ENCODE measurements at regions not wholly inside any gene's neighbourhood (a gene's known extent, or its start where the extent isn't known, plus 50 kb on each side); places are given as distances from the start of the nearest gene placed in this dataset.

GRCh38 chr10:129275886-129276285 lies 191.2 kb upstream of the MGMT start:
- Histone ChIP-seq H3K36me3 (ENCODE audit: control insufficient read depth, insufficient read depth, low read length) (no peaks in the 10 kb centered on the region), H2AFZ (no peak overlapping the region), H3K4me2 (ENCODE audit: low read length) (no peak overlapping the region), H3K4me1 (no peaks in the 10 kb centered on the region), H3K4me3 (ENCODE audit: low read depth, low read length) (no peak overlapping the region), H3K27ac (no peak overlapping the region), H3K9ac (no peak overlapping the region), H3K79me2 (no peaks in the 10 kb centered on the region), H3K27me3 (ENCODE audit: control insufficient read depth, insufficient read depth, low read length) (no peaks in the 10 kb centered on the region), H3K9me3 (ENCODE audit: control insufficient read depth, low read length) (no peaks in the 10 kb centered on the region)
- TF ChIP-seq, protein P1, sequence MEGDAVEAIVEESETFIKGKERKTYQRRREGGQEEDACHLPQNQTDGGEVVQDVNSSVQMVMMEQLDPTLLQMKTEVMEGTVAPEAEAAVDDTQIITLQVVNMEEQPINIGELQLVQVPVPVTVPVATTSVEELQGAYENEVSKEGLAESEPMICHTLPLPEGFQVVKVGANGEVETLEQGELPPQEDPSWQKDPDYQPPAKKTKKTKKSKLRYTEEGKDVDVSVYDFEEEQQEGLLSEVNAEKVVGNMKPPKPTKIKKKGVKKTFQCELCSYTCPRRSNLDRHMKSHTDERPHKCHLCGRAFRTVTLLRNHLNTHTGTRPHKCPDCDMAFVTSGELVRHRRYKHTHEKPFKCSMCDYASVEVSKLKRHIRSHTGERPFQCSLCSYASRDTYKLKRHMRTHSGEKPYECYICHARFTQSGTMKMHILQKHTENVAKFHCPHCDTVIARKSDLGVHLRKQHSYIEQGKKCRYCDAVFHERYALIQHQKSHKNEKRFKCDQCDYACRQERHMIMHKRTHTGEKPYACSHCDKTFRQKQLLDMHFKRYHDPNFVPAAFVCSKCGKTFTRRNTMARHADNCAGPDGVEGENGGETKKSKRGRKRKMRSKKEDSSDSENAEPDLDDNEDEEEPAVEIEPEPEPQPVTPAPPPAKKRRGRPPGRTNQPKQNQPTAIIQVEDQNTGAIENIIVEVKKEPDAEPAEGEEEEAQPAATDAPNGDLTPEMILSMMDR (IDR thresholded peaks at IDR 0.05): no peak

GRCh38 chr10:129277084-129277483 lies 190.0 kb upstream of the MGMT start:
- H3K9ac ChIP-seq: no peak overlapping the region
- H2AFZ ChIP-seq: no peak overlapping the region
- H3K4me3 ChIP-seq (ENCODE audit: low read depth, low read length): no peak overlapping the region
- H3K79me2 ChIP-seq: no peaks in the 10 kb centered on the region
- no peak overlapping the region for H3K27ac ChIP-seq
- H3K27me3 ChIP-seq (ENCODE audit: control insufficient read depth, insufficient read depth, low read length): no peaks in the 10 kb centered on the region
- no peaks in the 10 kb centered on the region for H3K9me3 ChIP-seq (ENCODE audit: control insufficient read depth, low read length)
- TF ChIP-seq, protein P1 (IDR thresholded peaks at IDR 0.05): no peak
- no peaks in the 10 kb centered on the region for H3K36me3 ChIP-seq (ENCODE audit: control insufficient read depth, insufficient read depth, low read length)
- no peak overlapping the region for H3K4me2 ChIP-seq (ENCODE audit: low read length)
- no peaks in the 10 kb centered on the region for H3K4me1 ChIP-seq

- Histone ChIP-seq H3K9me3 (ENCODE audit: control insufficient read depth, low read length) (no peaks in the 10 kb centered on the region), H3K4me1 (no peaks in the 10 kb centered on the region), H3K9ac (no peak overlapping the region), H3K36me3 (ENCODE audit: control insufficient read depth, insufficient read depth, low read length) (no peaks in the 10 kb centered on the region), H3K4me2 (ENCODE audit: low read length) (no peak overlapping the region), H3K27ac (no peak overlapping the region), H3K27me3 (ENCODE audit: control insufficient read depth, insufficient read depth, low read length) (no peaks in the 10 kb centered on the region), H2AFZ (no peak overlapping the region), H3K79me2 (no peaks in the 10 kb centered on the region), H3K4me3 (ENCODE audit: low read depth, low read length) (no peak overlapping the region)
- TF ChIP-seq, protein P1 (IDR thresholded peaks at IDR 0.05): no peak
Observed at GRCh38 chr10:129277841-129278240, 189.2 kb upstream of the MGMT start.

GRCh38 chr10:129278686-129279085 lies 188.4 kb upstream of the MGMT start:
- TF ChIP-seq, protein P1 (IDR thresholded peaks at IDR 0.05): no peak
- no peaks in the 10 kb centered on the region for H3K4me1 ChIP-seq
- H3K9ac ChIP-seq: no peak overlapping the region

DNA sequence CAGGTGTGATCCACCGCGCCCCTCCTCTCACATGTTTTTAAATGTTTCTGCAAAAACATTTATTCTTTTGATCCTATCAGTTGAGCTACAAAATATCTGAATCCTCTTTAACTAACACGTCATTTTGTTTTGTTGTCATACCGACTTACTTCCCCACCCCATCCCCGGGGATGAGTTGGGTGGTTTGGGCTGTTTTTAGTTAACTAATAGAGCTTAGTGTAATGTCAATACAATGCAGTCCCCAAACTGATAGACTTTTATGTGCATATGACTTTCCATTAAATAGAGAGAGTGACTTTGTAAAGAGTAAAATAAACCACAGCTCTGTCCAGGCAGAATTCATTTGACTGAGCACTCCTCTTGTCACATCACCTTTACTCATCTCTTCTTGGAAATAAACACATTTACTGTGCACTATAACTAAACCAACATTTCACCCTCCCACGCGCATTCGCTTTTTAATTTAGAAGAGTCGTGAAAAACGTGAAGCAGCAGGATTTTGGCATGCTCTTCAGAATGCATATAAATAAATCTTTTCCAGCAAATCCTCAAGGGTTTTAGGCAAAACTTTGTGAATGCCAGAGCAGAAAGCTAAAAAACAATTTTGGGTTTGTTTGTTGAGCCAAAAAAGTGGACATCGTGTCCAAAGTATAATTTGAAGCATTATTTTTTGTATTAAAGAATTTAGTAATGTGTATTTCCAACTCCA lies 187.4 kb upstream of the MGMT start:
- no peak overlapping the region for H3K27ac ChIP-seq
- TF ChIP-seq, protein P1 (IDR thresholded peaks at IDR 0.05): no peak

More at GRCh38 chr10:129278686-129279085, 188.4 kb upstream of the MGMT start:
- Histone ChIP-seq H3K36me3 (ENCODE audit: control insufficient read depth, insufficient read depth, low read length) (no peaks in the 10 kb centered on the region), H3K27me3 (ENCODE audit: control insufficient read depth, insufficient read depth, low read length) (no peaks in the 10 kb centered on the region), H3K4me2 (ENCODE audit: low read length) (no peak overlapping the region), H3K9me3 (ENCODE audit: control insufficient read depth, low read length) (no peaks in the 10 kb centered on the region), H2AFZ (no peak overlapping the region), H3K27ac (no peak overlapping the region), H3K4me3 (ENCODE audit: low read depth, low read length) (no peak overlapping the region), H3K79me2 (no peaks in the 10 kb centered on the region)

More for the DNA sequence above, 187.4 kb upstream of the MGMT start:
- Histone ChIP-seq H2AFZ (no peak overlapping the region), H3K9ac (no peak overlapping the region), H3K4me1 (no peaks in the 10 kb centered on the region), H3K4me2 (ENCODE audit: low read length) (no peak overlapping the region), H3K27me3 (ENCODE audit: control insufficient read depth, insufficient read depth, low read length) (no peaks in the 10 kb centered on the region), H3K4me3 (ENCODE audit: low read depth, low read length) (no peak overlapping the region), H3K79me2 (no peaks in the 10 kb centered on the region), H3K9me3 (ENCODE audit: control insufficient read depth, low read length) (no peaks in the 10 kb centered on the region), H3K36me3 (ENCODE audit: control insufficient read depth, insufficient read depth, low read length) (no peaks in the 10 kb centered on the region)

Data from parathyroid adenoma (tissue), 2 donors.